ENCODE measurements at regions not wholly inside any gene's neighbourhood (a gene's known extent, or its start where the extent isn't known, plus 50 kb on each side); places are given as distances from the start of the nearest gene placed in this dataset.

DNA sequence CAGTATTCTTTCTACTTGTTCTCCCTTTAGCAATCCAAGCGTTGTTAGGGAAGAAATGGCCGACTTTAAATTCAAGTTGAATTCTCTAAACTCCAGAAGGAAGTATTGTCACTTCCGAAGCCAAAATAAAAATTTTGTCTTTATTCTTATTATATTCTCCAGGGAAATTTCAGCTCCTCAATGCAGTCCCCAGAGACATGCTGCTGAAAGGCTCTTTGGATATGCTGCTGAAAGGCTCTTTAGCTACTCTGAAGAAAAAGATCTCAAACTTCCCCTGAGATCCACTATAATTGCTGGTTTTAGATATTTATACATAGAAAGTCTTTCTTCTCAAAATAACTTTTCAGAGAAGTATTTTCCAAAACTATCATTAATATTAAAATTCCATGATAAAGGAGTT lies 92.3 kb upstream of the PARP8 start:
- ATAC-seq, result no peak
- Histone ChIP-seq H3K27ac (no peak overlapping the region), H3K36me3 (no peaks in the 10 kb centered on the region), H3K9me3 (peaks cover 0 to 3% (median 0%) of the 10 kb centered on the region in 12 donors), H3K4me1 (peaks cover 0 to 8% (median 0%) of the 10 kb centered on the region in 12 donors), H3K4me3 (peak overlapping the region in 1 of 12 donors; percentile 2), H3K27me3 (no peaks in the 10 kb centered on the region)
- 35 to 65% (median 50%) methylated on average over 3 of the region's 3 CpGs for WGBS, 4 donors
- TF ChIP-seq CTCF (IDR thresholded peaks at IDR 0.05) (no peak), POLR2A (IDR thresholded peaks at IDR 0.05) (no peak)
- no peak for DNase-seq
- intact Hi-C loops (cut with DNase I), result no loop called here

- intact Hi-C loops (cut with DNase I), result no loop called here
- no peak for ATAC-seq
- no peaks in the 10 kb centered on the region for H3K36me3 ChIP-seq
Observed at GRCh38 chr5:50575740-50576139, 90.7 kb upstream of the PARP8 start.

DNA sequence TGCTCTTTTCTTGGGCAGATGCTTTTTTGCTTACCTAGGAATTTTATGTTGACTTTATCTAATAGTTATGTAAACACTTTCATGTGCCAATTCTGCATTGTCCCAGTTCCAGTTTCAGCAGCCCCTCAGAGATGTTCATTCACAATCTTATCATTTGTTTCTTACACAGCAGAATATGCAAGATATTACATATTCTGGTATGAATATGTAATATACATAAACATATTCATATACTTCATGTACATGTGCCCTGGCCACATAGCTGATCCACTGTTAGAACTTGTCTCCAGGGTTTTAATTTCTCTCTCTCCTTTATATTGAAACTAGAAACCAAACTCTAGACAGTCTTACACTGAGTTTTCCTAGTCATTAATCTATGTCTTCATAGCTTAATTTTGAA lies 90.2 kb upstream of the PARP8 start:
- DNase-seq, result no peak
- no peaks in the 10 kb centered on the region for H3K27me3 ChIP-seq
- ATAC-seq, result no peak
- peaks cover 0 to 8% (median 0%) of the 10 kb centered on the region in 12 donors for H3K4me1 ChIP-seq
- peaks cover 0 to 5% (median 0%) of the 10 kb centered on the region in 12 donors for H3K9me3 ChIP-seq
- H3K36me3 ChIP-seq, result no peaks in the 10 kb centered on the region
- TF ChIP-seq POLR2A (IDR thresholded peaks at IDR 0.05) (no peak), CTCF (IDR thresholded peaks at IDR 0.05) (no peak)
- intact Hi-C loops (cut with DNase I), result no loop called here
- H3K27ac ChIP-seq, result no peak overlapping the region
- no peak overlapping the region for H3K4me3 ChIP-seq

More at GRCh38 chr5:50575740-50576139, 90.7 kb upstream of the PARP8 start:
- 41 to 54% (median 49%) methylated on average over 3 of the region's 3 CpGs for WGBS, 4 donors
- Histone ChIP-seq H3K4me1 (peaks cover 0 to 8% (median 0%) of the 10 kb centered on the region in 12 donors), H3K4me3 (no peak overlapping the region), H3K27me3 (no peaks in the 10 kb centered on the region), H3K9me3 (peaks cover 0 to 3% (median 0%) of the 10 kb centered on the region in 12 donors), H3K27ac (no peak overlapping the region)
- no peak for DNase-seq
- TF ChIP-seq CTCF (IDR thresholded peaks at IDR 0.05) (no peak), POLR2A (IDR thresholded peaks at IDR 0.05) (no peak)

GRCh38 chr5:50576686-50577256 lies 89.7 kb upstream of the PARP8 start:
- TF ChIP-seq CTCF (IDR thresholded peaks at IDR 0.05) (no peak), POLR2A (IDR thresholded peaks at IDR 0.05) (no peak)
- H3K36me3 ChIP-seq, result no peaks in the 10 kb centered on the region
- no peak overlapping the region for H3K4me3 ChIP-seq
- H3K9me3 ChIP-seq, result peaks cover 0 to 5% (median 0%) of the 10 kb centered on the region in 12 donors
- 25 to 56% (median 51%) methylated on average over 1 of the region's 1 CpG for WGBS, 4 donors
- ATAC-seq (no peak), DNase-seq (no peak)
- no peaks in the 10 kb centered on the region for H3K27me3 ChIP-seq
- intact Hi-C loops (cut with DNase I), result no loop called here
- H3K4me1 ChIP-seq, result peaks cover 0 to 8% (median 0%) of the 10 kb centered on the region in 12 donors
- no peak overlapping the region for H3K27ac ChIP-seq

Data from heart left ventricle (tissue), 16 donors.